MM.1S (cell line): ENCODE measurements at regions not wholly inside any gene's neighbourhood (a gene's known extent, or its start where the extent isn't known, plus 50 kb on each side); places are given as distances from the start of the nearest gene placed in this dataset.

Source experiments
- DNase-seq: peaks from one replicate; pipeline ENCODE4 v3.0.0-alpha.2; 2015
- H2AFZ ChIP-seq: fragments of 300-600 bp; sonication (generic); 2 replicates; pipeline ENCODE4 v1.6.0; 2016; ENCODE audit warnings: antibody characterized with exemption, low read length
- H3F3A ChIP-seq: fragments of 300-600 bp; sonication (generic); 2 replicates; pipeline ENCODE4 v1.6.1; 2016; ENCODE audit warnings: mild to moderate bottlenecking, antibody characterized with exemption, low read length, moderate library complexity, mixed read lengths; ENCODE audit not compliant: insufficient read depth
- H3K27ac ChIP-seq: fragments of 300-600 bp; sonication (generic); 2 replicates; pipeline ENCODE4 v1.5.1; 2016; ENCODE audit warnings: mild to moderate bottlenecking, low read length
- H3K27me3 ChIP-seq: fragments of 300-600 bp; sonication (generic); replicated peaks from 2 replicates; pipeline ENCODE4 v1.6.0; 2016; ENCODE audit warnings: low read length; ENCODE audit not compliant: insufficient read depth
- H3K36me3 ChIP-seq: fragments of 300-600 bp; sonication (generic); replicated peaks from 2 replicates; pipeline ENCODE4 v1.6.1; 2016; ENCODE audit warnings: mild to moderate bottlenecking, low read length, mixed read lengths; ENCODE audit not compliant: insufficient read depth
- H3K4me1 ChIP-seq: fragments of 300-600 bp; sonication (generic); 2 replicates; pipeline ENCODE4 v1.6.1; 2016; ENCODE audit warnings: low read length, mixed read lengths
- H3K4me2 ChIP-seq: fragments of 300-600 bp; sonication (generic); 2 replicates; pipeline ENCODE4 v1.6.0; 2016; ENCODE audit warnings: low read depth, low read length
- H3K4me3 ChIP-seq: fragments of 300-600 bp; sonication (generic); 2 replicates; pipeline ENCODE4 v1.5.1; 2016; ENCODE audit warnings: low read length, mixed read lengths
- H3K79me2 ChIP-seq: fragments of 300-600 bp; sonication (generic); 2 replicates; pipeline ENCODE4 v1.6.1; 2016; ENCODE audit warnings: mixed run types, low read length, mixed read lengths
- H3K9ac ChIP-seq: fragments of 300-600 bp; sonication (generic); 2 replicates; pipeline ENCODE4 v1.6.1; 2016; ENCODE audit warnings: low read length, mixed read lengths
- H3K9me2 ChIP-seq: fragments of 300-600 bp; sonication (generic); replicated peaks from 2 replicates; pipeline ENCODE4 v1.6.1; 2016; ENCODE audit warnings: mild to moderate bottlenecking, low read length, mixed read lengths; ENCODE audit not compliant: insufficient read depth
- H3K9me3 ChIP-seq: fragments of 300-600 bp; sonication (generic); replicated peaks from 2 replicates; pipeline ENCODE4 v1.6.1; 2016; ENCODE audit warnings: mild to moderate bottlenecking, low read length, mixed read lengths; ENCODE audit not compliant: insufficient read depth
- H4K20me1 ChIP-seq: fragments of 300-600 bp; sonication (generic); 2 replicates; pipeline ENCODE4 v1.6.1; 2016; ENCODE audit warnings: mild to moderate bottlenecking, low read length, moderate library complexity, mixed read lengths; ENCODE audit not compliant: insufficient read depth
- EZH2 ChIP-seq: fragments of 300-600 bp; sonication (generic); optimal IDR thresholded peaks from 2 replicates; pipeline ENCODE3; 2017; ENCODE audit warnings: low read depth, mild to moderate bottlenecking, antibody characterized with exemption, low read length, mixed read lengths
- EZH2phosphoT487 ChIP-seq: fragments of 300-600 bp; sonication (generic); IDR thresholded peaks from 2 replicates; pipeline ENCODE4 v1.6.1; 2018; ENCODE audit warnings: antibody characterized with exemption, low read length
- TF ChIP-seq, protein P1 (sequence below): fragments of 300-600 bp; sonication (generic); IDR thresholded peaks from 2 replicates; pipeline ENCODE4 v1.5.1; 2016; ENCODE audit warnings: antibody characterized with exemption, low read length, mixed read lengths

GRCh38 chr2:23301136-23301535, 83.8 kb upstream of the KLHL29 start:
- Histone ChIP-seq H3F3A (no peaks in the 10 kb centered on the region), H3K79me2 (no peaks in the 10 kb centered on the region), H3K4me2 (no peak overlapping the region), H4K20me1 (no peaks in the 10 kb centered on the region), H3K4me1 (no peaks in the 10 kb centered on the region), H3K36me3 (no peaks in the 10 kb centered on the region), H3K9me3 (no peaks in the 10 kb centered on the region), H3K27ac (no peak overlapping the region), H3K27me3 (no peaks in the 10 kb centered on the region), H2AFZ (no peak overlapping the region), H3K9ac (no peak overlapping the region), H3K4me3 (no peak overlapping the region), H3K9me2 (no peaks in the 10 kb centered on the region)
- TF ChIP-seq, protein P1, sequence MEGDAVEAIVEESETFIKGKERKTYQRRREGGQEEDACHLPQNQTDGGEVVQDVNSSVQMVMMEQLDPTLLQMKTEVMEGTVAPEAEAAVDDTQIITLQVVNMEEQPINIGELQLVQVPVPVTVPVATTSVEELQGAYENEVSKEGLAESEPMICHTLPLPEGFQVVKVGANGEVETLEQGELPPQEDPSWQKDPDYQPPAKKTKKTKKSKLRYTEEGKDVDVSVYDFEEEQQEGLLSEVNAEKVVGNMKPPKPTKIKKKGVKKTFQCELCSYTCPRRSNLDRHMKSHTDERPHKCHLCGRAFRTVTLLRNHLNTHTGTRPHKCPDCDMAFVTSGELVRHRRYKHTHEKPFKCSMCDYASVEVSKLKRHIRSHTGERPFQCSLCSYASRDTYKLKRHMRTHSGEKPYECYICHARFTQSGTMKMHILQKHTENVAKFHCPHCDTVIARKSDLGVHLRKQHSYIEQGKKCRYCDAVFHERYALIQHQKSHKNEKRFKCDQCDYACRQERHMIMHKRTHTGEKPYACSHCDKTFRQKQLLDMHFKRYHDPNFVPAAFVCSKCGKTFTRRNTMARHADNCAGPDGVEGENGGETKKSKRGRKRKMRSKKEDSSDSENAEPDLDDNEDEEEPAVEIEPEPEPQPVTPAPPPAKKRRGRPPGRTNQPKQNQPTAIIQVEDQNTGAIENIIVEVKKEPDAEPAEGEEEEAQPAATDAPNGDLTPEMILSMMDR, result no peak
- TF ChIP-seq EZH2phosphoT487 (no peak), EZH2 (no peak)
- DNase-seq, result no peak

DNA sequence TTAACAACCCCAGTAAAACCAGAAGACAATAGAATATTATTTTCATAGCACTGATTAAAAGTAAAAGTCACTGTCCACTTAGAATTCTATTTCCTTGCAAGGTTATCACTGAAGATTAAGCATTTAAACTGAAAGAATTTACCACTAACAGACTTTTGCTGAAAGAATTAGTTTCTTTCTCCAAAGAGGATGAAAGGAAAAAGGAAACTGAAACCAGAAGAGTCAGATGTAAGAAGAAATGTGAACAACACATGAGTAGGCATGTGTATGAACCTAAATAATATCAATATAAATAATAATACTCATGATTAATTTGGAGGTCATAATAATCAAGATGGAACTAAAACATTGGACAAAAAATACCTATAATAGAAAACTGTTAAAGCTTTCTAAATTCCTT, 82.4 kb upstream of the KLHL29 start:
- Histone ChIP-seq H3K79me2 (no peaks in the 10 kb centered on the region), H3K27me3 (no peaks in the 10 kb centered on the region), H3K9me2 (no peaks in the 10 kb centered on the region), H3K4me1 (no peaks in the 10 kb centered on the region), H2AFZ (no peak overlapping the region), H3K4me2 (no peak overlapping the region), H3K9me3 (no peaks in the 10 kb centered on the region), H3K9ac (no peak overlapping the region), H4K20me1 (no peaks in the 10 kb centered on the region), H3K4me3 (no peak overlapping the region), H3K36me3 (no peaks in the 10 kb centered on the region), H3K27ac (no peak overlapping the region), H3F3A (no peaks in the 10 kb centered on the region)
- TF ChIP-seq EZH2, result no peak
- TF ChIP-seq, protein P1, result no peak
- TF ChIP-seq EZH2phosphoT487, result no peak
- no peak for DNase-seq

- TF ChIP-seq EZH2 (no peak), EZH2phosphoT487 (no peak)
- TF ChIP-seq, protein P1, result no peak
Observed at GRCh38 chr2:23306401-23306800, 78.6 kb upstream of the KLHL29 start.

More at GRCh38 chr2:23306401-23306800, 78.6 kb upstream of the KLHL29 start:
- Histone ChIP-seq H3K9me2 (no peaks in the 10 kb centered on the region), H3K36me3 (no peaks in the 10 kb centered on the region), H3K4me2 (no peak overlapping the region), H3K4me1 (no peaks in the 10 kb centered on the region), H3K9me3 (no peaks in the 10 kb centered on the region), H3K27me3 (no peaks in the 10 kb centered on the region), H3K79me2 (no peaks in the 10 kb centered on the region), H3F3A (no peaks in the 10 kb centered on the region), H3K27ac (no peak overlapping the region), H3K4me3 (no peak overlapping the region), H3K9ac (no peak overlapping the region), H2AFZ (no peak overlapping the region), H4K20me1 (no peaks in the 10 kb centered on the region)
- no peak for DNase-seq
